ENCODE measurements at regions not wholly inside any gene's neighbourhood (a gene's known extent, or its start where the extent isn't known, plus 50 kb on each side); places are given as distances from the start of the nearest gene placed in this dataset.

DNA sequence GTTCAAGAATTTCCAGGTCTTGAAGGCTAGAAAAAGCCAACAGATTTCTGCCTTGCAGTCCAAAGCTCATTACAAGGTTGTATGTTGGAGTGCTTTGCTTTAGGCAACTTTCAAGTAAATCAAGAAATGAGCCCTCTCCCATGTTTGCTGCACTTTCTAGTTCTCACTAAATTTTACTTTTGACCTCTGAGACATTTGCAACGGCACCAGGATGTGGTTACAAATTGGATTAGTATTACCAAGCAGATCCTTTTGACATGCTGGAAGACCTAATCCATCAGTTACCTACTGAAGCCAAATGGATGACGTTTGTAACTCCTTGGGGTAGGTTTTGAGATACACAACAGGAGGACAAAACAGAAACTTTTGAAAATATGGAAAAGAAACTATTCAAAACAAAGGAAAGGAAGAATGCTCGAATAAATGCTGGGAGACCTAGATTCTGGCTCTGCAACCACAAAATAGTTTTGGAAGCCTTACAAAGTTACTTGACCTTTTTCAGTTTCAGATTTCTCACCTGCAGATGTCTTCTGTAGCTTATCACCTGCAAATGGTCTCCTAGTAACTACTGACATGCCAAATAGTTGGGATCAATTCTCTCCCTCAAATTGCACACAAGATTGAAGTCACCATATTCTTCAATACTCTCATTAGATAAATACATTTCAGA, 251.7 kb upstream of the ADGRL2 start:
- no peak overlapping the region for H3K27ac ChIP-seq
- H3K27me3 ChIP-seq, result no peaks in the 10 kb centered on the region
- H3K9me3 ChIP-seq, result no peaks in the 10 kb centered on the region
- no peak overlapping the region for H3K4me3 ChIP-seq
- DNase-seq (ENCODE audit: low spot score), result no peak
- TF ChIP-seq, protein P1, sequence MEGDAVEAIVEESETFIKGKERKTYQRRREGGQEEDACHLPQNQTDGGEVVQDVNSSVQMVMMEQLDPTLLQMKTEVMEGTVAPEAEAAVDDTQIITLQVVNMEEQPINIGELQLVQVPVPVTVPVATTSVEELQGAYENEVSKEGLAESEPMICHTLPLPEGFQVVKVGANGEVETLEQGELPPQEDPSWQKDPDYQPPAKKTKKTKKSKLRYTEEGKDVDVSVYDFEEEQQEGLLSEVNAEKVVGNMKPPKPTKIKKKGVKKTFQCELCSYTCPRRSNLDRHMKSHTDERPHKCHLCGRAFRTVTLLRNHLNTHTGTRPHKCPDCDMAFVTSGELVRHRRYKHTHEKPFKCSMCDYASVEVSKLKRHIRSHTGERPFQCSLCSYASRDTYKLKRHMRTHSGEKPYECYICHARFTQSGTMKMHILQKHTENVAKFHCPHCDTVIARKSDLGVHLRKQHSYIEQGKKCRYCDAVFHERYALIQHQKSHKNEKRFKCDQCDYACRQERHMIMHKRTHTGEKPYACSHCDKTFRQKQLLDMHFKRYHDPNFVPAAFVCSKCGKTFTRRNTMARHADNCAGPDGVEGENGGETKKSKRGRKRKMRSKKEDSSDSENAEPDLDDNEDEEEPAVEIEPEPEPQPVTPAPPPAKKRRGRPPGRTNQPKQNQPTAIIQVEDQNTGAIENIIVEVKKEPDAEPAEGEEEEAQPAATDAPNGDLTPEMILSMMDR (IDR thresholded peaks at IDR 0.05), result no peak
- peaks cover 0 to 7% of the 10 kb centered on the region in 2 donors for H3K4me1 ChIP-seq
- no peaks in the 10 kb centered on the region for H3K36me3 ChIP-seq

DNA sequence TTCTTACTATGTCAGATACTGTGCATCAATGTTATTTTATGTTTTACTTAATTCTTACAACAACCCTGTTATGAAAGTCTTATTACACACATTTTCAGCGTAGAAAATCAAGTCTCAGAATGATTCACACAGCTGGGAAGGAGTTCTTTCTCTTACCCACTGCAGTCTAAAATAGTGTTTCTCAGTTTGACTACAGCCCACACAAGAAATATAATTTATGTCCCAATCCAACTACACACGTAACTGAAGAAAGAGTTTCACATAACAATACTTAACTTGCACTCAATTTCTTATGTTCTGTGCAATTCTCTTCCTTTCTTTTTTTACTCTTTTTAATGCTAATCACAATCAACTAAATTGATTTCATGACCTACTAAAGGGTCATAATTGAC, 252.8 kb upstream of the ADGRL2 start:
- Histone ChIP-seq H3K36me3 (no peaks in the 10 kb centered on the region), H3K4me1 (peaks cover 0 to 7% of the 10 kb centered on the region in 2 donors), H3K9me3 (no peaks in the 10 kb centered on the region), H3K4me3 (no peak overlapping the region), H3K27ac (no peak overlapping the region), H3K27me3 (no peaks in the 10 kb centered on the region)
- no peak for DNase-seq (ENCODE audit: low spot score)
- TF ChIP-seq, protein P1 (IDR thresholded peaks at IDR 0.05), result no peak

DNA sequence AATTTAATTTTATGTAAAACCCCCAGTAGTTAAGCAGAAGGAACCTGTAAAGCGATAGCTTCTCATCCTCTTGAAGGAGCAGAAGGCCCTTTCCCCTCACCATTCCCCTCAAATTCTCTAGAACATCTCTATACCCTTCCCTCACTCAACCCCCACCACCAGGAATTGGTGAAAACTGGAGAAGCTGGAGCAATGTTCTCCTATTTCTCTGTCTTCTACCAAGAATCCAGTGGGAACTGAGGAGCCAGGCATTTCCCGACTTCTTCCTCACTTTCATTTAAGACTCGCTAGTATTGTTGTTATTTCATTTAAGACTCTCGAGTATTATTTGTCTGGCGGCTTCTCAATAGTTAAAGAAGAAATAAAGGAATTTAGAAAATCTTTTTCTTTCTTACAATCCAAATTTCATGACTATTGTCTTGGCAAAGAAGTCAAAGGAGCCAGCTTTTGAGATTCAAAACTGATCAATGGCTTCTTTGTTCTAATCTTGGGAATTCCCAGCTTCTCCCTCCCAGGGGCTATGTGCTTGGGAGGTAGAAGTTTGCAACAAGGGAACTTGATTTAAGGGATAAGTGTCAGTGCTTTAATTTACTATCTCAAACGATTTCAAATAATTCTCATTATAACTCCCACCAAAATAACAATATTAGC, 253.3 kb upstream of the ADGRL2 start:
- H3K36me3 ChIP-seq, result no peaks in the 10 kb centered on the region
- H3K27ac ChIP-seq, result no peak overlapping the region
- H3K4me3 ChIP-seq, result no peak overlapping the region
- no peaks in the 10 kb centered on the region for H3K27me3 ChIP-seq
- TF ChIP-seq, protein P1 (IDR thresholded peaks at IDR 0.05), result no peak
- H3K9me3 ChIP-seq, result no peaks in the 10 kb centered on the region
- peaks cover 0 to 7% of the 10 kb centered on the region in 2 donors for H3K4me1 ChIP-seq
- DNase-seq (ENCODE audit: low spot score), result no peak

DNA sequence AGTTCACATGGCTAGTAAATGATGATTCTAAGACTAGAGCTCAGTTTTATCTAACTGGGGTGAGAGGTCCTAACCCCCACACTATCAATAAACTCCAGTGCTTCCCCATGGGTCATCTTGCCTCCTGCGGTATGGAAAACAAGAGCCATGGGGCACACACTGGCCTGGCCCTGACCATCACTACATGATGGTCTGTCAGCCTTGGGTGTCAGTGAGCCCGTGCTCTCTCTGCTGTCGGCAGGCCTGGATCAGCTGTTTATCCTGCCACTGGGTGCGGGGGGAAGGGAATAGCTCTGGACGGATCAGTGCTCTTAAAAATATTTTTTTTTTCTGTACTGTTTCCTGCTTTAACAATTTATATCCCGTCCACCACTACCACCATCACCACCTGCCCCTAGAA, 255.0 kb upstream of the ADGRL2 start:
- H3K4me1 ChIP-seq, result peaks cover 0 to 7% of the 10 kb centered on the region in 2 donors
- no peak overlapping the region for H3K27ac ChIP-seq
- H3K27me3 ChIP-seq, result no peaks in the 10 kb centered on the region
- no peak overlapping the region for H3K4me3 ChIP-seq
- no peaks in the 10 kb centered on the region for H3K9me3 ChIP-seq
- DNase-seq (ENCODE audit: low spot score), result no peak
- TF ChIP-seq, protein P1 (IDR thresholded peaks at IDR 0.05), result no peak
- no peaks in the 10 kb centered on the region for H3K36me3 ChIP-seq

DNA sequence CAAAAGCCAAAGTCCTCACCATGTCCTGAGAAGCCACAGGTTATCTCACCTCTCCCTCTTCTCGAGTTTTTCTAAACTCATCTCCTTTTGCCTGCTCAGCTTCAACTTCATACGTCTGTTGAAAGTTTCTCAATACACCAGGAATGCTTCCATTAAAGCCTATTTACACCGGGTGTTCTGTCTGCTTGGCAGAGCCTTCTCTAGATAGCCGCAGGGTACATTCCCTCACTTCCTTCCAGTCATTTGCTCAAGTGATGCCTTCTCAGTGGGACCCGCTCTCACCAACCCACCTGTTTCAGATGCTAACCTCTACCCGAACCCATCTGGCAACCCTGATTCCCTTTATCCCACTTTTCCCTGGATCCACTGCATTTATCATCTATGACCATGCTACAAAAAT, 257.0 kb upstream of the ADGRL2 start:
- Histone ChIP-seq H3K27ac (no peak overlapping the region), H3K4me3 (no peak overlapping the region), H3K27me3 (no peaks in the 10 kb centered on the region), H3K36me3 (no peaks in the 10 kb centered on the region), H3K4me1 (peaks cover 0 to 7% of the 10 kb centered on the region in 2 donors), H3K9me3 (no peaks in the 10 kb centered on the region)
- DNase-seq (ENCODE audit: low spot score), result no peak
- TF ChIP-seq, protein P1 (IDR thresholded peaks at IDR 0.05), result no peak

Measured in right atrium auricular region (tissue), 2 donors.